Stimulated activated naive CD8-positive, alpha-beta T cell treated with anti-CD3 and anti-CD28 coated beads, Interleukin-15, amount 100 ng/mL, for 72 hours (primary cell): ENCODE measurements at regions not wholly inside any gene's neighbourhood (a gene's known extent, or its start where the extent isn't known, plus 50 kb on each side); places are given as distances from the start of the nearest gene placed in this dataset.

Source experiments
- ATAC-seq: fragments of 150-1000 bp; cut with Tn5 transposase; 2 replicates; pipeline ENCODE4 v1.10.0; 2021; ENCODE audit warnings: mild to moderate bottlenecking, moderate library complexity
- DNase-seq, 2 donors: peaks; one replicate each; pipeline ENCODE4 v3.0.0; 2021 to 2022
- H3K27ac Mint-ChIP-seq, 2 donors: one replicate each; pipeline ENCODE4 v1.8.0; 2022; ENCODE audit warnings: mild to moderate bottlenecking in 2 of 2, mixed read lengths in 2 of 2, moderate library complexity in 2 of 2
- H3K27me3 Mint-ChIP-seq: one replicate; pipeline ENCODE4 v1.8.0; 2022; ENCODE audit warnings: mixed read lengths
- H3K4me1 Mint-ChIP-seq: one replicate; pipeline ENCODE4 v1.8.0; 2022; ENCODE audit warnings: mild to moderate bottlenecking, mixed read lengths
- H3K4me3 Mint-ChIP-seq, 2 donors: one replicate each; pipeline ENCODE4 v1.8.0; 2022; ENCODE audit warnings: mild to moderate bottlenecking in 2 of 2, mixed read lengths in 2 of 2, moderate library complexity in 1 of 2
- H3K9me3 Mint-ChIP-seq, 2 donors: one replicate each; pipeline ENCODE4 v1.8.0; 2022; ENCODE audit warnings: mixed read lengths in 2 of 2

DNA sequence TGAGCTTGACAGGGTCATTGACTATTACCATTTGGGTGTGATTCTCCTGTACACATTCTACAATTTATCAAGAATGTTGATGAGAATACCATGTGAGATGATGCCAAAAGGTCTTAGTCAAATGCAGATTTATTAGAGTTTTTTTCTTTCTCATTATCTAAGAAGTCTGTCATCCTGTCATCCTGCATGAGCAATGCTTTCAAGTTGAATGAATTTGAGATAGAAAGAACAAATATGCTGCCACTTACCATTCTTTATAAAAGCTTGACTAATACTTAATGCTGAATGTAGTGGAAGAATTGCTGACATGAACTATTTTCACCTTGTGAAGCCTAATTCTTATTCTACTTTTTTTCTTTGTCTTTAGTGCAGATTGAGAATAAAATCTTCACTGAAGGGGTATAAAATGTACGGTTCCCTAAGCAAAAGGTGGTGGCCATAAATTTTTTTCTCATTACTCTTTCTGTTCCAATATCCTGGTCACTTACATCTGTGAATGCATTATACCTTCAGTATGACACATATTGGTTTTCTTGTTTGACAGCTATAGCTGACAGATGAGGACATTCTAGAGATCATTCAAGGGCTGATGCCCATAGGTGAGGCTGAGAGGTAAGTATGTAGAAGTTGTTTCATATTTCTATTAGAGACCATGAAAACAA lies 1434.7 kb downstream of the SLITRK1 start:
- Mint-ChIP-seq H3K9me3 (peaks cover 0 to 4% of the 10 kb centered on the region in 2 donors), H3K27me3 (no peaks in the 10 kb centered on the region), H3K4me3 (no peak overlapping the region), H3K27ac (no peak overlapping the region), H3K4me1 (no peaks in the 10 kb centered on the region)
- ATAC-seq (no peak), DNase-seq (no peak)

GRCh38 chr13:82439159-82439904 lies 1442.9 kb downstream of the SLITRK1 start:
- H3K27me3 Mint-ChIP-seq: no peaks in the 10 kb centered on the region
- no peaks in the 10 kb centered on the region for H3K4me1 Mint-ChIP-seq
- peaks cover 13 to 23% of the 10 kb centered on the region in 2 donors for H3K9me3 Mint-ChIP-seq
- H3K4me3 Mint-ChIP-seq: no peak overlapping the region
- DNase-seq (no peak), ATAC-seq (no peak)
- no peak overlapping the region for H3K27ac Mint-ChIP-seq

DNA sequence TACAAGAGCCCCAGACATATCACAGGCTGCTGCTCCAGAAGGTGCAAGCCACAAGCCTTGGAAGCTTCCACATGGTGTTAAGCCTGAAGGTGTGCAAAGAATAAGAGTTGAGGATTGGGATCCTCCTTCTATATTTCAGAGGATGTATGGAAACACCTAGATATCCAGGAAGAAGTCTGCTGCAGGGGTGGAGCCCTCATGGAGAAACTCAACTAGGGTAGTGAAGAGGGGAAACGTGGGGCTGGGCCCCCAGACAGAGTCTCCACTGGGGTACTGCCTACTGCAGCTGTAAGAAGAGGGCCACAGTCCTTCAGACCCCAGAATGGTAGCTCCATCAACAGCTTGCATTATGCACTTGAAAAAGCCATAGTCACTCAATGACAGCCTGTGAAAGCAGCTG lies 1444.0 kb downstream of the SLITRK1 start:
- no peak overlapping the region for H3K27ac Mint-ChIP-seq
- no peaks in the 10 kb centered on the region for H3K27me3 Mint-ChIP-seq
- ATAC-seq (no peak), DNase-seq (no peak)
- no peak overlapping the region for H3K4me3 Mint-ChIP-seq
- H3K9me3 Mint-ChIP-seq: peaks cover 13 to 23% of the 10 kb centered on the region in 2 donors
- H3K4me1 Mint-ChIP-seq: no peaks in the 10 kb centered on the region

DNA sequence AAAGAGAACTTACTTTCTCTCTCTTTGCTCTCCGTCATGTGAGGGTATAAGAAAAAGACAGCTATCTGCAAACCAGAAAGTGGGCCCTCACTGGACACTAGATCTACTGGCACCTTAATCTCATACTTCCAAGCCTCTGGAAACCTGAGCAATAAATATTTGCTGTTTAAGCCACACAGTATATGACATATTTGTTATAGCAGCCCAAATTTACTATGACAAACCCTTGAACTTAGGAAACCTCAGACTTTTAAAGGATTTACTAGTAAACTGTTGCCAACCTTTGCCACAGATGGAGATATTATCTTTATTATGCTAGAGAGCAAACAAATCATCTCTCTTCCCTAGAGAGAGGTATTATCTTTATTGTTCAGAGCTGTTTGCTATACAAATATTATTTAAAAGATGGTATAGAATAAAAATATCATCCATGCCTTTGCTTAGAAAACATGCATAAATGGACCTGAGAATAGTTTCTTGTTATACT lies 1446.1 kb downstream of the SLITRK1 start:
- no peaks in the 10 kb centered on the region for H3K27me3 Mint-ChIP-seq
- H3K27ac Mint-ChIP-seq: no peak overlapping the region
- DNase-seq (no peak), ATAC-seq (no peak)
- no peaks in the 10 kb centered on the region for H3K4me1 Mint-ChIP-seq
- H3K9me3 Mint-ChIP-seq: peaks cover 13 to 23% of the 10 kb centered on the region in 2 donors
- no peak overlapping the region for H3K4me3 Mint-ChIP-seq

DNA sequence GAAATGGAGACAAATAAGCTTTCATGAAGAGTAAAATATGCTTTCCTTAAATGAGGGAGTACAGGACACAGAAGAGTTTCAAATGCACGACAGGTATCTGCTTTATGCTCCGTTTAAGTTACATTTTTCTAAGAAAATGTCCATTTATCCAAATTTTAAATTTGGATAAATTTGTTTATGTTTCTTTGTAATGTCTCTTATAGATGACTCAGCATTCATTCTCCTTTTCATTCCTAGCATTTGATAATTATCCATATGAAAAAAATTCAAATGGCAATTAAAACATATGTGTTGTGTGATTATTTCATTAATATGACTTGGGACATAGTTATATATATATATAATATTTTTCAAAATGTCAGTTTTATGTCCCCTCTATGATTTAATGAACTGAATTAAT lies 1449.3 kb downstream of the SLITRK1 start:
- H3K27me3 Mint-ChIP-seq: no peaks in the 10 kb centered on the region
- no peaks in the 10 kb centered on the region for H3K4me1 Mint-ChIP-seq
- DNase-seq: no peak
- ATAC-seq: no peak
- H3K27ac Mint-ChIP-seq: no peak overlapping the region
- peaks cover 8 to 12% of the 10 kb centered on the region in 2 donors for H3K9me3 Mint-ChIP-seq
- H3K4me3 Mint-ChIP-seq: no peak overlapping the region

GRCh38 chr13:82412749-82413148 lies 1469.5 kb downstream of the SLITRK1 start:
- Mint-ChIP-seq H3K27ac (no peak overlapping the region), H3K9me3 (peaks cover 8 to 11% of the 10 kb centered on the region in 2 donors), H3K4me1 (no peaks in the 10 kb centered on the region), H3K27me3 (no peaks in the 10 kb centered on the region), H3K4me3 (no peak overlapping the region)
- no peak for DNase-seq
- ATAC-seq: no peak

- no peak for DNase-seq
- H3K27me3 Mint-ChIP-seq: no peaks in the 10 kb centered on the region
- no peak for ATAC-seq
- no peaks in the 10 kb centered on the region for H3K4me1 Mint-ChIP-seq
- no peak overlapping the region for H3K27ac Mint-ChIP-seq
- H3K9me3 Mint-ChIP-seq: peaks cover 11 to 22% of the 10 kb centered on the region in 2 donors
- no peak overlapping the region for H3K4me3 Mint-ChIP-seq
Observed at GRCh38 chr13:82407321-82407720, 1475.0 kb downstream of the SLITRK1 start.

- H3K27ac Mint-ChIP-seq: no peak overlapping the region
- H3K4me1 Mint-ChIP-seq: no peaks in the 10 kb centered on the region
- H3K4me3 Mint-ChIP-seq: no peak overlapping the region
- H3K27me3 Mint-ChIP-seq: no peaks in the 10 kb centered on the region
- ATAC-seq (no peak), DNase-seq (no peak)
- H3K9me3 Mint-ChIP-seq: peaks cover 6 to 9% of the 10 kb centered on the region in 2 donors
Observed at GRCh38 chr13:82374719-82375118, 1507.6 kb downstream of the SLITRK1 start.

- Mint-ChIP-seq H3K9me3 (peaks cover 9 to 10% of the 10 kb centered on the region in 2 donors), H3K4me1 (no peaks in the 10 kb centered on the region), H3K4me3 (no peak overlapping the region), H3K27me3 (no peaks in the 10 kb centered on the region), H3K27ac (no peak overlapping the region)
- DNase-seq (no peak), ATAC-seq (no peak)
Observed at GRCh38 chr13:82370316-82370715, 1512.0 kb downstream of the SLITRK1 start.

GRCh38 chr13:82364525-82364924 lies 1517.7 kb downstream of the SLITRK1 start:
- DNase-seq (no peak), ATAC-seq (no peak)
- Mint-ChIP-seq H3K27me3 (no peaks in the 10 kb centered on the region), H3K4me1 (no peaks in the 10 kb centered on the region), H3K4me3 (no peak overlapping the region), H3K27ac (no peak overlapping the region), H3K9me3 (peaks cover 0 to 5% of the 10 kb centered on the region in 2 donors)

DNA sequence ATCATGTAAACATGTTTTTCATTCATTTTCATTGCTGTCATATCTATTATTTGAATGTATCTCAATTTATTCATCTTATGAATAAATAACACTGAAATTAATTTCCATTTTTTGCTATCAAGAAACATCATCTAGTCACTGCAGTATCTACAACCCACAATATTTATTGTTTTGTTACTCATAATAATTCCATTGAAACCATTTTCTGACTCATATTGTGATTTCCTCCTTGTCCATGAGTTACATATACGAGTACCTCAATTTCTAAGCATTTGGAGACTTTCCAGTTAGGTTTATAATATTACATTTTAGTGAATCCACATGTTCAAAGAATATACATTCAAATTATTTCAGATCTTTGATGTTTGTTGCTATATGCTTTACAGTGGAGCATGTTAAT lies 1524.0 kb downstream of the SLITRK1 start:
- peaks cover 0 to 6% of the 10 kb centered on the region in 2 donors for H3K9me3 Mint-ChIP-seq

DNA sequence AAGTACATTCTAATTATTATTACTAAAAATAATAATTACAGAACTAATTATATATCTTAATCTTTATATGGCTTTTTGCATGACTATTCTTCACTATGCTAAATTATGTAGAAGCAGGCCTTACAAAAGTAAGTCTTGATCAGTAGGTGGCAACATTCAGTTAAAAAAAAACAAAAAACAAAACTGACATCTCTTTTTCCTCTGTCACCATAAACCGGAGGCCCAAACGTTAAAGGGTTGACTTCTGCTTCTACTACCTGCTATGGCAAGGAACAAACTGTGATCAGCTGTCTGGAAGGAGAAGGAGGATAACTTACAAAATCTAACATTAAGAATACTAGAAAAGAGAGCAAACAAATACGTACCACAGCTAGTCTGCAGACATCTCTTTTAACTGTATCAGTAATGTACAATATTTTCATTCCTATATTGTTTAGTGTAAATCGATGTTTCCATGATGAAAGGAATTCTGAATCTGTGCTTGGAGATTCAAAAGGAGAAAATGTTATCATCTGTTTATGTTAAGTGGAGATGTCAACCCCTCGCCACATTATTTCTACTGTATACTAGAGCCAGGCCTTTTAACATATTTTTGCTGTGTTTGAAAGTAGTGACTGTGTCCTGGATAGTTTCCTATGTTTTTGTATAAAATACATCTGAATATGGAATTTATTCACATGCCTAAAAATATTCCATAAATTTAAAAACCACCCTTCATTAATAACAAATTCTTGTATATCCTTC lies 1525.4 kb downstream of the SLITRK1 start:
- no peak overlapping the region for H3K27ac Mint-ChIP-seq
- H3K9me3 Mint-ChIP-seq: peaks cover 0 to 6% of the 10 kb centered on the region in 2 donors
- DNase-seq (no peak), ATAC-seq (no peak)
- H3K4me3 Mint-ChIP-seq: no peak overlapping the region
- no peaks in the 10 kb centered on the region for H3K27me3 Mint-ChIP-seq
- H3K4me1 Mint-ChIP-seq: no peaks in the 10 kb centered on the region

More for the DNA sequence above, 1524.0 kb downstream of the SLITRK1 start:
- Mint-ChIP-seq H3K27ac (no peak overlapping the region), H3K4me1 (no peaks in the 10 kb centered on the region), H3K4me3 (no peak overlapping the region), H3K27me3 (no peaks in the 10 kb centered on the region)
- no peak for DNase-seq
- no peak for ATAC-seq

DNA sequence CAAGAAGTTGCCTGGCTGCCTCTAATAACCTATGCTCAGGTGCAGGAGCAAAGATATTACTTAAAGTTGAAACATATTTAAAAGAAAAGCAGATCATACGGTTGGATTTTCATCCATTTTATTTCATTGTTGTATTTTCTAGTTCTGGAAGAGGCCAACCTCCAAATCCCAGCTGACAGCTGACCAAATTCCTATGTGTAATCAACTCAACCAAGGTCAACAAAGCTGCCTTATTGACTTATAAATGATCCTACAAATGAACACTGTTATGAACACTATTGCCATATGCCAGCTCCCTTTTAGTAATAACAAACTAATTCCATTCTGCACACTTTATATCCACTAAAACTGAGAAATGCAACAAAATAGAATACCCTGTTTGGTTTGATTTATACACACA lies 1537.4 kb downstream of the SLITRK1 start:
- DNase-seq (no peak), ATAC-seq (no peak)
- H3K9me3 Mint-ChIP-seq: no peaks in the 10 kb centered on the region
- H3K4me1 Mint-ChIP-seq: no peaks in the 10 kb centered on the region
- no peaks in the 10 kb centered on the region for H3K27me3 Mint-ChIP-seq
- no peak overlapping the region for H3K27ac Mint-ChIP-seq
- no peak overlapping the region for H3K4me3 Mint-ChIP-seq

DNA sequence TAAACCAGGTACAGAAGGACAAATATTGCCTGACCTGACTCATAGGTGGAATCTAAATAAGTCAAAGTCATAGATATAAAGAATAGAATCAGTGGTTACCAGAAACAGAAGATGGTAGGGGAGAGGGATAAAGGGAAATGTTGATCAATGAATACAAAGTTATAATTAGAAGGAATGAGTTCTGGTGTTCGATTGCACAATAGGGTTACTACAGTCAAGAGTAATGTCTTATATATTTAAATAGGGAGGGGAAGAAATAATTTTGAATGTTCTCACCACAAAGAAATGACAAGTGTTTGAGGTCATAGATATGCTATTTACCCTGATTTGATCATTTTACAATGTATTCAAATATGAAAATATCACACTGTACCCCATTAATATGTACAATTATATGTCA lies 1541.2 kb downstream of the SLITRK1 start:
- no peak overlapping the region for H3K4me3 Mint-ChIP-seq
- H3K9me3 Mint-ChIP-seq: peaks cover 6 to 7% of the 10 kb centered on the region in 2 donors
- no peaks in the 10 kb centered on the region for H3K4me1 Mint-ChIP-seq
- H3K27ac Mint-ChIP-seq: no peak overlapping the region
- ATAC-seq (no peak), DNase-seq (no peak)
- H3K27me3 Mint-ChIP-seq: no peaks in the 10 kb centered on the region

DNA sequence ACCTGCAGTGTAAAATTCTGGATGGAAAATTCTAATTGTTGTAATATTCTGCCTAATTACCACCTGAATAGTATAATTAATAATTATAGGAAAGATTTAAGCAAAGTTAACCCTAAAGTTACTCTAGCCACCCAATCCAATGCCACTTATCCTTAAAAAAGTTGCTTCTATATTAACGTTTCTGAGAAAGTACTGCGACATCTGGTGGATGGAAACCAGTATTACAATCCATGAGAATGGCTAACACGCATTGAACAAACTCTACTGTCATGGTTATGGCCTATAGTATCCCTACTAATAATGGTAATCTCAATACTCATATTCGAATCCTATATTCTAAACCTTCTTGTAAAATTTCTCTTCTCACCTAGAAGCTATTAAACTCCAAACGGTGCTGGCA lies 1551.8 kb downstream of the SLITRK1 start:
- no peaks in the 10 kb centered on the region for H3K27me3 Mint-ChIP-seq
- no peaks in the 10 kb centered on the region for H3K4me1 Mint-ChIP-seq
- H3K9me3 Mint-ChIP-seq: peaks cover 3 to 5% of the 10 kb centered on the region in 2 donors
- no peak for DNase-seq
- H3K27ac Mint-ChIP-seq: no peak overlapping the region
- H3K4me3 Mint-ChIP-seq: no peak overlapping the region
- ATAC-seq: no peak

DNA sequence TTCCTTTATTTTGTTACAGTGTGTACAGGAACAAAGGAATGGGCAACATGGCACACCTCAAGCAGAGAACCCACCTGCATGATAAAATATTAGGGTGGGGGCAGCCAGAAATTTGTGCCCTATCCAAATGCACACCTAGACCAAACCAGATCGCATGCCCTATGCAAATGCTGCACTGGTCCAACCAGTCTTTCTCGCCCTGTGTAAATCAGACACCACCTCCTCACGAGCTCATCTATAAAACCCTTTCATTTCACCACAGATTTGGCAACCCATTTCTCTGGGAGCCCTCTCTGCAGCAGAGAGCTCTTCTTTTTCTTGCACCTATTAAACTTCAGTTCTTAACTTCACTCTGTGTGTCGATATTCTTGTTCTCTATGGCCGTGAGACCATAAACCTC lies 1559.2 kb downstream of the SLITRK1 start:
- Mint-ChIP-seq H3K27me3 (no peaks in the 10 kb centered on the region), H3K4me1 (no peaks in the 10 kb centered on the region), H3K4me3 (no peak overlapping the region), H3K9me3 (peaks cover 5 to 21% of the 10 kb centered on the region in 2 donors), H3K27ac (no peak overlapping the region)
- no peak for DNase-seq
- no peak for ATAC-seq
